Lower leg skin (tissue), 4 donors: ENCODE measurements at regions not wholly inside any gene's neighbourhood (a gene's known extent, or its start where the extent isn't known, plus 50 kb on each side); places are given as distances from the start of the nearest gene placed in this dataset.

Experiments
- DNase-seq, 2 donors: peaks; one replicate each; pipeline ENCODE4 v3.0.0-alpha.2; 2019; ENCODE audit warnings: low spot score in 2 of 2
- H3K4me3 ChIP-seq: fragments of 200-600 bp; sonication (generic); 2 replicates; pipeline ENCODE4 v1.5.1; 2017; ENCODE audit warnings: mild to moderate bottlenecking, low read depth; ENCODE audit not compliant: poor library complexity, severe bottlenecking
- CTCF ChIP-seq, 3 donors: fragments of 450-650 bp; IDR thresholded peaks; one replicate each; pipeline ENCODE4 v1.5.1; 2016; ENCODE audit warnings: antibody characterized with exemption in 3 of 3, mild to moderate bottlenecking in 3 of 3, moderate library complexity in 2 of 3
- POLR2A ChIP-seq, 2 donors: fragments of 450-650 bp; IDR thresholded peaks; one replicate each; pipeline ENCODE4 v1.6.1; 2016 to 2017; ENCODE audit warnings: antibody characterized with exemption in 2 of 2, mild to moderate bottlenecking in 1 of 2, moderate library complexity in 1 of 2
- WGBS, 2 donors: methylation state at CpG; one replicate each; pipeline ENCODE4 v1.1.5; 2018; 5-methylcytosine and 5-hydroxymethylcytosine counted together
- intact Hi-C: fragments of 100-400 bp; cut with DNase I; formaldehyde crosslinking; loops from one replicate; pipeline ENCODE4 v1.15.0; 2023; ENCODE audit warnings: low total_unique reads

GRCh38 chr6:163790266-163790840, 375.8 kb downstream of the QKI start:
- intact Hi-C loops = no loop called here
- DNase-seq = no peak
- TF ChIP-seq POLR2A (IDR thresholded peaks at IDR 0.05) (no peak), CTCF (IDR thresholded peaks at IDR 0.05) (no peak)
- 27 to 31% methylated on average over 5 of the region's 5 CpGs for WGBS, 2 donors
- H3K4me3 ChIP-seq = no peak overlapping the region

- intact Hi-C loops = no loop called here
- no peak for DNase-seq
- no peak overlapping the region for H3K4me3 ChIP-seq
- no peak for TF ChIP-seq POLR2A (IDR thresholded peaks at IDR 0.05)
- TF ChIP-seq CTCF (IDR thresholded peaks at IDR 0.05) = no peak
- WGBS, 2 donors = 87 to 93% methylated on average over 5 of the region's 5 CpGs
Observed at GRCh38 chr6:163789199-163789810, 374.8 kb downstream of the QKI start.

- no peak for TF ChIP-seq CTCF (IDR thresholded peaks at IDR 0.05)
- TF ChIP-seq POLR2A (IDR thresholded peaks at IDR 0.05) = no peak
- WGBS, 2 donors = 26 to 35% methylated on average over 2 of the region's 2 CpGs
- intact Hi-C loops = no loop called here
- no peak for DNase-seq
- H3K4me3 ChIP-seq = no peak overlapping the region
Observed at GRCh38 chr6:163786995-163787671, 372.6 kb downstream of the QKI start.

- intact Hi-C loops = no loop called here
- TF ChIP-seq POLR2A (IDR thresholded peaks at IDR 0.05) = no peak
- no peak overlapping the region for H3K4me3 ChIP-seq
- no peak for DNase-seq
- 60 to 64% methylated on average over 7 of the region's 7 CpGs for WGBS, 2 donors
Observed at GRCh38 chr6:163782436-163783003, 368.0 kb downstream of the QKI start.

- H3K4me3 ChIP-seq = no peak overlapping the region
- intact Hi-C loops = no loop called here
- TF ChIP-seq CTCF (IDR thresholded peaks at IDR 0.05) = no peak
- TF ChIP-seq POLR2A (IDR thresholded peaks at IDR 0.05) = no peak
- WGBS, 2 donors = 32 to 57% methylated on average over 5 of the region's 5 CpGs
- DNase-seq = peak in 1 of 2 donors; percentile 57
Observed at GRCh38 chr6:163780994-163781393, 366.5 kb downstream of the QKI start.

GRCh38 chr6:163779727-163780284, 365.3 kb downstream of the QKI start:
- no peak overlapping the region for H3K4me3 ChIP-seq
- TF ChIP-seq POLR2A (IDR thresholded peaks at IDR 0.05) (no peak), CTCF (IDR thresholded peaks at IDR 0.05) (no peak)
- DNase-seq = no peak
- 63 to 66% methylated on average over 7 of the region's 7 CpGs for WGBS, 2 donors
- intact Hi-C loops = no loop called here
